ENCODE measurements at regions not wholly inside any gene's neighbourhood (a gene's known extent, or its start where the extent isn't known, plus 50 kb on each side); places are given as distances from the start of the nearest gene placed in this dataset.

GRCh38 chr3:152516216-152516615, 247.5 kb downstream of the MBNL1 start:
- no peak overlapping the region for H3K9ac ChIP-seq (ENCODE audit: low read length)
- no peak overlapping the region for H3K4me3 ChIP-seq (ENCODE audit: low read length)
- H3K27me3 ChIP-seq (ENCODE audit: control insufficient read depth, insufficient read depth, low read length), result no peaks in the 10 kb centered on the region
- no peaks in the 10 kb centered on the region for H3K36me3 ChIP-seq (ENCODE audit: control insufficient read depth, insufficient read depth, low read length)
- H3K4me1 ChIP-seq (ENCODE audit: control insufficient read depth, insufficient read depth, low read length), result no peaks in the 10 kb centered on the region
- no peaks in the 10 kb centered on the region for H3K9me3 ChIP-seq (ENCODE audit: control insufficient read depth, low read length)

- no peak overlapping the region for H3K4me3 ChIP-seq (ENCODE audit: low read length)
- no peaks in the 10 kb centered on the region for H3K9me3 ChIP-seq (ENCODE audit: control insufficient read depth, low read length)
- H3K9ac ChIP-seq (ENCODE audit: low read length), result no peak overlapping the region
- no peaks in the 10 kb centered on the region for H3K27me3 ChIP-seq (ENCODE audit: control insufficient read depth, insufficient read depth, low read length)
- no peaks in the 10 kb centered on the region for H3K36me3 ChIP-seq (ENCODE audit: control insufficient read depth, insufficient read depth, low read length)
- H3K4me1 ChIP-seq (ENCODE audit: control insufficient read depth, insufficient read depth, low read length), result no peaks in the 10 kb centered on the region
Observed at GRCh38 chr3:152517502-152517901, 248.8 kb downstream of the MBNL1 start.

- H3K4me1 ChIP-seq (ENCODE audit: control insufficient read depth, insufficient read depth, low read length), result no peaks in the 10 kb centered on the region
- H3K9ac ChIP-seq (ENCODE audit: low read length), result no peak overlapping the region
- H3K9me3 ChIP-seq (ENCODE audit: control insufficient read depth, low read length), result no peaks in the 10 kb centered on the region
- no peaks in the 10 kb centered on the region for H3K36me3 ChIP-seq (ENCODE audit: control insufficient read depth, insufficient read depth, low read length)
- no peak overlapping the region for H3K4me3 ChIP-seq (ENCODE audit: low read length)
- no peaks in the 10 kb centered on the region for H3K27me3 ChIP-seq (ENCODE audit: control insufficient read depth, insufficient read depth, low read length)
Observed at GRCh38 chr3:152518346-152518745, 249.6 kb downstream of the MBNL1 start.

GRCh38 chr3:152519376-152519775, 250.6 kb downstream of the MBNL1 start:
- H3K9ac ChIP-seq (ENCODE audit: low read length), result no peak overlapping the region
- H3K4me3 ChIP-seq (ENCODE audit: low read length), result no peak overlapping the region
- H3K36me3 ChIP-seq (ENCODE audit: control insufficient read depth, insufficient read depth, low read length), result no peaks in the 10 kb centered on the region
- no peaks in the 10 kb centered on the region for H3K4me1 ChIP-seq (ENCODE audit: control insufficient read depth, insufficient read depth, low read length)
- no peaks in the 10 kb centered on the region for H3K9me3 ChIP-seq (ENCODE audit: control insufficient read depth, low read length)
- H3K27me3 ChIP-seq (ENCODE audit: control insufficient read depth, insufficient read depth, low read length), result no peaks in the 10 kb centered on the region

- no peak overlapping the region for H3K9ac ChIP-seq (ENCODE audit: low read length)
- no peaks in the 10 kb centered on the region for H3K9me3 ChIP-seq (ENCODE audit: control insufficient read depth, low read length)
- no peak overlapping the region for H3K4me3 ChIP-seq (ENCODE audit: low read length)
- no peaks in the 10 kb centered on the region for H3K27me3 ChIP-seq (ENCODE audit: control insufficient read depth, insufficient read depth, low read length)
- H3K4me1 ChIP-seq (ENCODE audit: control insufficient read depth, insufficient read depth, low read length), result no peaks in the 10 kb centered on the region
- no peaks in the 10 kb centered on the region for H3K36me3 ChIP-seq (ENCODE audit: control insufficient read depth, insufficient read depth, low read length)
Observed at GRCh38 chr3:152522036-152522435, 253.3 kb downstream of the MBNL1 start.

GRCh38 chr3:152524198-152525140, 255.7 kb downstream of the MBNL1 start:
- Histone ChIP-seq H3K4me1 (ENCODE audit: control insufficient read depth, insufficient read depth, low read length) (no peaks in the 10 kb centered on the region), H3K9ac (ENCODE audit: low read length) (no peak overlapping the region), H3K27me3 (ENCODE audit: control insufficient read depth, insufficient read depth, low read length) (no peaks in the 10 kb centered on the region)

GRCh38 chr3:152531717-152532116, 263.0 kb downstream of the MBNL1 start:
- no peaks in the 10 kb centered on the region for H3K27me3 ChIP-seq (ENCODE audit: control insufficient read depth, insufficient read depth, low read length)
- H3K4me3 ChIP-seq (ENCODE audit: low read length), result no peak overlapping the region
- no peaks in the 10 kb centered on the region for H3K9me3 ChIP-seq (ENCODE audit: control insufficient read depth, low read length)
- H3K36me3 ChIP-seq (ENCODE audit: control insufficient read depth, insufficient read depth, low read length), result no peaks in the 10 kb centered on the region
- no peak overlapping the region for H3K9ac ChIP-seq (ENCODE audit: low read length)
- H3K4me1 ChIP-seq (ENCODE audit: control insufficient read depth, insufficient read depth, low read length), result no peaks in the 10 kb centered on the region

More at GRCh38 chr3:152524198-152525140, 255.7 kb downstream of the MBNL1 start:
- Histone ChIP-seq H3K36me3 (ENCODE audit: control insufficient read depth, insufficient read depth, low read length) (no peaks in the 10 kb centered on the region), H3K9me3 (ENCODE audit: control insufficient read depth, low read length) (no peaks in the 10 kb centered on the region), H3K4me3 (ENCODE audit: low read length) (no peak overlapping the region)

- Histone ChIP-seq H3K9ac (ENCODE audit: low read length) (no peak overlapping the region), H3K27me3 (ENCODE audit: control insufficient read depth, insufficient read depth, low read length) (no peaks in the 10 kb centered on the region), H3K4me3 (ENCODE audit: low read length) (no peak overlapping the region), H3K36me3 (ENCODE audit: control insufficient read depth, insufficient read depth, low read length) (no peaks in the 10 kb centered on the region), H3K9me3 (ENCODE audit: control insufficient read depth, low read length) (no peaks in the 10 kb centered on the region), H3K4me1 (ENCODE audit: control insufficient read depth, insufficient read depth, low read length) (no peaks in the 10 kb centered on the region)
Observed at GRCh38 chr3:152538518-152538917, 269.8 kb downstream of the MBNL1 start.

GRCh38 chr3:152539191-152539764, 270.5 kb downstream of the MBNL1 start:
- Histone ChIP-seq H3K27me3 (ENCODE audit: control insufficient read depth, insufficient read depth, low read length) (no peaks in the 10 kb centered on the region), H3K9ac (ENCODE audit: low read length) (no peak overlapping the region), H3K4me1 (ENCODE audit: control insufficient read depth, insufficient read depth, low read length) (no peaks in the 10 kb centered on the region), H3K4me3 (ENCODE audit: low read length) (no peak overlapping the region), H3K36me3 (ENCODE audit: control insufficient read depth, insufficient read depth, low read length) (no peaks in the 10 kb centered on the region), H3K9me3 (ENCODE audit: control insufficient read depth, low read length) (no peaks in the 10 kb centered on the region)

- no peaks in the 10 kb centered on the region for H3K27me3 ChIP-seq (ENCODE audit: control insufficient read depth, insufficient read depth, low read length)
- H3K4me3 ChIP-seq (ENCODE audit: low read length), result no peak overlapping the region
- H3K9me3 ChIP-seq (ENCODE audit: control insufficient read depth, low read length), result no peaks in the 10 kb centered on the region
- H3K4me1 ChIP-seq (ENCODE audit: control insufficient read depth, insufficient read depth, low read length), result no peaks in the 10 kb centered on the region
- no peak overlapping the region for H3K9ac ChIP-seq (ENCODE audit: low read length)
- H3K36me3 ChIP-seq (ENCODE audit: control insufficient read depth, insufficient read depth, low read length), result no peaks in the 10 kb centered on the region
Observed at GRCh38 chr3:152540120-152540519, 271.4 kb downstream of the MBNL1 start.

- no peak overlapping the region for H3K9ac ChIP-seq (ENCODE audit: low read length)
- no peaks in the 10 kb centered on the region for H3K9me3 ChIP-seq (ENCODE audit: control insufficient read depth, low read length)
- H3K36me3 ChIP-seq (ENCODE audit: control insufficient read depth, insufficient read depth, low read length), result no peaks in the 10 kb centered on the region
- H3K27me3 ChIP-seq (ENCODE audit: control insufficient read depth, insufficient read depth, low read length), result no peaks in the 10 kb centered on the region
- H3K4me1 ChIP-seq (ENCODE audit: control insufficient read depth, insufficient read depth, low read length), result no peaks in the 10 kb centered on the region
- no peak overlapping the region for H3K4me3 ChIP-seq (ENCODE audit: low read length)
Observed at GRCh38 chr3:152547153-152547552, 278.4 kb downstream of the MBNL1 start.

- Histone ChIP-seq H3K9me3 (ENCODE audit: control insufficient read depth, low read length) (no peaks in the 10 kb centered on the region), H3K4me1 (ENCODE audit: control insufficient read depth, insufficient read depth, low read length) (no peaks in the 10 kb centered on the region), H3K4me3 (ENCODE audit: low read length) (no peak overlapping the region), H3K9ac (ENCODE audit: low read length) (no peak overlapping the region), H3K36me3 (ENCODE audit: control insufficient read depth, insufficient read depth, low read length) (no peaks in the 10 kb centered on the region), H3K27me3 (ENCODE audit: control insufficient read depth, insufficient read depth, low read length) (no peaks in the 10 kb centered on the region)
Observed at GRCh38 chr3:152549263-152549662, 280.5 kb downstream of the MBNL1 start.
